Activated CD4-positive, alpha-beta T cell treated with anti-CD3 and anti-CD28 coated beads, Interleukin-2, amount 50 U/mL, for 4 hours (primary cell): ENCODE measurements at regions not wholly inside any gene's neighbourhood (a gene's known extent, or its start where the extent isn't known, plus 50 kb on each side); places are given as distances from the start of the nearest gene placed in this dataset.

Source experiments
- DNase-seq, 2 experiments: peaks; one replicate each; pipeline ENCODE4 v3.0.0-alpha.2; 2020

GRCh38 chr1:4395676-4396075 is 258.7 kb upstream of the AJAP1 start:
- DNase-seq, result no peak

- DNase-seq, result no peak
These were observed 257.9 kb upstream of the AJAP1 start for GRCh38 chr1:4396551-4396950.

- DNase-seq, result no peak
These were observed 257.2 kb upstream of the AJAP1 start for GRCh38 chr1:4397196-4397595.

DNA sequence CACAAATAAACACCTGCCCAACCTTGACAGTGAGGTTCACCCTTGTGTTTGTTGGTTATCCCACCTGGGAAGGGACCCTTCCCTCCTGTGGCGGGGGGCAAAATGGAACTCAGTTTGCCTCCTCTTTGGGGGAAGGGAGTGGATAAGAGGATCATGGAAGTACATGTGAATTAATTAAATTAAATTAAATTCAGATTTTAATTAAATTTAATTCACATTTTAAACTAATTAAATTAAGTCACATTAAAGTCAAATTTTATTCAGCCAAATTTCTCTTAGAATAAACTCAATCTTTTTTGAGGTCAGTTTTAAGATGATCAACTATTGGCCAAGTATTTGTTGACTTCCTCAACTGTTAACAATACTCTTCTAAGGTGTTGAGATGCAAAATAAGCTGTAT is 252.4 kb upstream of the AJAP1 start:
- no peak for DNase-seq

DNA sequence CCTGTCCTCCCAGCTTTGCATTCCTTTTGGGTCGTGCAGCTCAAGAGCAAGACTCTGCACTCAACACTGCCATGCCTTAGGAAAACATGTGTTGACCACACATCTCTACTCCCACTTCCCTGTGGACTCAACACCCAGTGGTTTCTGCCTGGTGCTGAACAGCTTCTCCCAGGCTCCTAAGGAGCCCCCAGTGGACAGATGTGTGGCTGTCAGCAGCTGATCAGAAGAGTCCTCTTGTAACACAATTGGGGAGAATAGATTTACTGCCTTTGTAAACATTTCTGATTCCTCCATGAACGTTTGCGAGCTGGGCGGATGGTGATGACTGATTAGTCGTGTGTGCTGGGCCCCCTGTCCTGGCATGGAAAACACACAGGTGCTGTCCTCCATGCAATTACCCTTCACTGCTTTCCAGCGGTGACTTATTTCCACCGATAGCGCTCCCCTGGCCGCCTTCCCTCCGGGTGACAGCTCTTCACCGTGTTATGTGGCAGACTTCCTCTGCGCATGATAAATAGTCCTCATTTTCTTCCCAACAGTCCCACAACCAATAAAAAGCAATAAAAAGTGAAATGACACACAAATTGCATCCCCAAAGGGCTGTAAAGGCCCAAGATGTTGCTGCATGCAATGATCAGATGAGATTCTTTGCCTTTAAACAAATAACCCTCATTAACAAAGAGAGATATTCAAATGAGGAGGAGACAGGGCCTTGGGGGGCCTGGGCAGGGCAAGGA is 249.4 kb upstream of the AJAP1 start:
- DNase-seq, result no peak

GRCh38 chr1:4407851-4408250 is 246.6 kb upstream of the AJAP1 start:
- no peak for DNase-seq

DNA sequence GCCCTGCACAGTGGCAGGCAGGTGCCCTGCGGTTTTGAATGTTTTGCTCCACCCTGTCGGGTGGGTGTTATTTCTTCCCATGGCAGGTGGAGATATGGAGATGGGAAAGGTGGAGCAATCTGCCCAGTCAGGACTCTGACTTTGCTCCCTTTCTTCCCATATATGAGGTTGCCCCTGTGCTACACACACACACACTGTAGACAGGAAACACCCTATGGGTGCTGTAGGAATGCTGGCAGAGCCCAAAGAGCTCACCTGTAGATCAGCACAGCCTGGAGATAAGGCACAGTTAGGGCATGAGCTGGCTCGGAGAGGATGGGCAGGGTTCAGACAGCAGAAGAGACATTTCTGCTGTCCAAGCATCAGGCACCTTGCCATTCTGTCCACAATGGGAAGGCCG is 246.0 kb upstream of the AJAP1 start:
- DNase-seq, result no peak

DNA sequence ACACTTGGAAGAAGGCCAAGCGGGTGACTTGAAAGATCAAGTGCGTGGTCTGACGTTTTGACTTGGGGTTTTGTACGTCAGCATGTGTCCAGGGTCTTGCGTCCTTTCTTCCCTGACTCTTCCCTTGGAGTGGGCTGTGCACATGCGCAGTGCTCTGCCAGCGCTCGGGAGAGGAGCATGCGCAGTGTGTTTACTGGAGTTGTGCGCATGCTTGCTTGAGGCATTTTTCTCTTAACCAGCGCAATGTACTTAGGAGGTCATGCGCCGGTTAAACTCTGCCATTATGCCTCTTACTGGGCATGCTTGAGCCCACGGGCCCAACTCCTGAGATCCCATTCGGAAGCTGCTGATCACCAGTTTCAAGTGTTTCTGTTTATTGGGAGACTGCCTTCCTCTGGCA is 242.5 kb upstream of the AJAP1 start:
- DNase-seq, result no peak

GRCh38 chr1:4415476-4415875 is 238.9 kb upstream of the AJAP1 start:
- no peak for DNase-seq

DNA sequence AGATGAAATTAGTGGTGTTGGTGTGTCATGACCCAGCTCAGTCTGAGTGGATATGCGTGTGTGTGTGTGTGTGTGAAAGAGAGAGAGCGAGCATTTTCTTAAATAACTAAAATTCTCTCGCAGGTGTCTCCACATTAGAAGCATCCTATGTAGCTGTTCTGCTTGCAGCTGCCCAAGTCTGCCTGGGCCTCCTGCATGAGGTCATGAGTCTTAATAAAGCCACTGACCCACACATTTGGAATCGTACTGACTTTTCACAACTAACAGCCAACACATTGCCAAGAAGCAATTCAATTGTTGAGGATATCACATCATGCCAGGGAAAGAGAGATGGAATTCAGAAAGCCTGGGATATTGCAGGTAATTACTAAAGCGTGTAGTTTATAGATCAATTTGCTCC is 238.2 kb upstream of the AJAP1 start:
- no peak for DNase-seq

- DNase-seq, result no peak
These were observed 236.4 kb upstream of the AJAP1 start for GRCh38 chr1:4418021-4418420.

GRCh38 chr1:4421986-4422385 is 232.4 kb upstream of the AJAP1 start:
- DNase-seq, result no peak

DNA sequence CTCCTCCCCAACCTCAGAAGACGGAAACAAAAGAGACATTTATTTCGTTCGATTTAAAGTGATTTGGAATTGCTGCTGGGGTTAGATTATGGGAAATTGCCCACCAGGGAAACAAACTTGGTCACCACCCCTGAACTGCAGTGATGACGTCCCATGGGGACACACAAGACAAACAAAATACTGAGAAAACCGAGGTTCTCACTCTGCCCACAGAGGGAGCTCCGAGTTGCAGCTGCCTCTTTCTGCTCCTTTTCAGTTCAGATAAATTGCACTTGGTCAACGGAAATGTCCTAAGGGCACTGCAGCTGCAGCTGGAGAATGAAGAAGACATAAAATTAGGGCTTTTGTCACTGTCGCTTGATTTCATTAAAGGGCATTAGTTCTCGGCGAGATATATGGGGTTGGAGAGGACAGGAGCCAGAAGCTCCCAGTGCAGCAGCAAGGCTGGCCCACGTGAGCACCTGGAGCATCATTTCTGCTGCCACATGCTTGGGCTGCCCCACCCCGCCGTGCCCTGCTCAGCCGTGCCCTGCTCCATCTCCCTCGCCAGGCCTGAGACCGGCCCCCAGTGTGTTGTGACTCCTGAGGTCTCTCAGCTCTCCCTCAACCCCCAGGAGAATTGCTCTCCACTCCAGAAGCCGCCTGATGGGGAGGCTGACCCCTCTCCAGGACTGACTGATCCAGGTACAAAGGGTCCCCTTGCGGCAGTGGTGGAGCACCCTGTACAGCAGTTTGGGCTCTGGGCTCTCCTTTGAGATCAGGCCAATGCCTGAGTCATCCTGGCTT is 231.7 kb upstream of the AJAP1 start:
- no peak for DNase-seq

DNA sequence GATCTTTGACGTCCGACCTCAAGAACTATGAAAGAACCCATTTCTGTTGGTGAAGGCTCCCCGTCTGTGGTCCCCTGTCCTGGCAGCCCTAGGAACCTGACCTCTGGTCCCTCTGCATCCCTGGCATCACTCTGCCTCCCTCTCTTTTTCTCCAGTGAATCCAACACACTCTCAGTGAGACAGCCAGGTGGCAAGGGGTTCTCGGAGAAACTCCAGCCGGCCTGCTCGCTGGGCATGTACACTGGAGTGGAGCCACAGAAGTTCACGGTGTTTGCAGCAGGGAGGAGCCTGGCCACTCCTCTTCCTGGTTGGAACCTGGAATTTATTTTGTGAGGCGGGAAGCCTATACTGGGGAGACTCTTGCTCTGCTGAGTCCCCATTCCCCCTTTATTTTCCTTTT is 230.2 kb upstream of the AJAP1 start:
- DNase-seq, result no peak

DNA sequence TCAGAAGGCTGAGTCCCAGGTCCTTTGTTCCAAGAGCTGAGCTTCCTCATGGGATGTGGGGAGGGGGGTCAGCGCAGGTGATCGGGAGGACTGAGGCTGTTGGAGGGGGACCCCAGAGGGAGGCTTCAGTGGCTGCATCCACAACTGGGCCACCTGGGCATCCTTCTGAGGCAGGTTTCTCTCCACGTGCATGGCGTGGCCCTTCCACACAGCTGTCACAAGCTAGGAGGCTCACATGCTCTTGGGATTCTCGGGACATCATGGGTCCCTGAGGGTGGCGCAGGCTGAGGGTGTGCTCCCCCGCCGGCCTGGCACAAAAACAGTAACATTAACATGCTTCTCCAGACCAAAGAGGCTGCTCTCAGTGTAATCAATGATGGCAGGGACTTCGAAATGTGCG is 229.6 kb upstream of the AJAP1 start:
- DNase-seq, result no peak

GRCh38 chr1:4425892-4426291 is 228.5 kb upstream of the AJAP1 start:
- DNase-seq, result no peak

DNA sequence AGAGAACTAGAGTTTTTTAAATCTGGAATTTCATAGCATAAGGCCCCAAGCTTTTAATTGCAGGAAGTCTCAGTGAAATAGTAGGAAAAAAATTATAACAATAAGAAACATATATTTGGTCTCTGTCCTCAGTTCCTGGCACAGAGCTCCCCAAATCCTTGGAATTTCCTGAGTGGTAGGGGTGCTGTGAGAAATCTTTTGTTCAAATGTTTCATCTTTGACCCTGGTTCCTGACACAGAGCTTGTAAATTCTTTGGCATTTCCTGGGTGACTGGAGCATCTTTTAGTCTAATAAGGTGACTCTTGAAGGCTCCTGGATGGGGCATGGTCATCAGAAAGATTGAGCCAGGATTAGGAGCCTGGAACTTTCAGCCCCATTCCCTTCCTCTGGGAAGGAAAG is 225.7 kb upstream of the AJAP1 start:
- DNase-seq, result no peak

DNA sequence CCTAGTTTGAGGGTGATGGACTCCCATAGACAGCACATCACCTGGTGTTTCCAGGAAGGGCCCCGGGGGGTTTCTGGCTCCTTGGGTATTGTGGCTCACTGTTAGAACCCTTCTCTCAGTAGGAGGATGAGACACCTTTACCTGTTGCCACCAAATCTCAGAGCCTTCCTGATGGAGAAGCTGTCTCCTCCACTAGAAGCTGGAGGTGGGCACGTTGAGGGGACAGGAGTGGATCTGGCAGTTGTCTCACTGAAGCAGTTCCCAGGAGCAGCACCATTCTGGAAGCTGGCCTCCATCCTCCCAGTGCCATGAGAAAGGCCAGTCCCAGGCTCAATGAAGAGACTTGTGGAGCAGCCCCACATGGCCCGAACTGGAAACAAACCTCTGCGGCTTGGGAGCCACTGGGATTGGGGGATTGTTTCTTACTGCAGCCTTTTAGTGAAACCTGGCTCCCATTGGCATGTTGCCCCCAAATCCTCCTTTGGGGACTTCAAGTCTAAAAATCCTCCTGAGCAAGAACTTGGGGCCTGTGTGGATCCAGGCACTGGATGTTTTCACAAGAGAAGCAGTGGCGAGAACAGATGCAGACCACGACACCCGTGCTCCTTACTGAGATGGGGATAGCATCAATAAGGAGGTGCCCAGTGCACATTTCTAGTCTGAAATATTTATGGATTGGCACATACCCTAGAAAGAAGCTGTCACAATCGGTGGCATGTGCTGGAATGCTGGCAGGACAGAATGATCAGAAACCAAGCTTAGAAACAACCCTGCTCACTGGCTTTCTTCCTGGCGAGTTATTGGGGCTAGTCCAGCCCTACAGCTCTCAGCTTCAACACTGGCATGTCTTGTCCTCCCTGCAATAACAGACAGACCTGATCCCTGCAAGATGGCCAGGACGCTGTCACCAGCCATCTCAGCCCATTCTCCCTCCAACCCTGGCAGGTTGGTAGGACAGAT is 223.7 kb upstream of the AJAP1 start:
- DNase-seq, result no peak

DNA sequence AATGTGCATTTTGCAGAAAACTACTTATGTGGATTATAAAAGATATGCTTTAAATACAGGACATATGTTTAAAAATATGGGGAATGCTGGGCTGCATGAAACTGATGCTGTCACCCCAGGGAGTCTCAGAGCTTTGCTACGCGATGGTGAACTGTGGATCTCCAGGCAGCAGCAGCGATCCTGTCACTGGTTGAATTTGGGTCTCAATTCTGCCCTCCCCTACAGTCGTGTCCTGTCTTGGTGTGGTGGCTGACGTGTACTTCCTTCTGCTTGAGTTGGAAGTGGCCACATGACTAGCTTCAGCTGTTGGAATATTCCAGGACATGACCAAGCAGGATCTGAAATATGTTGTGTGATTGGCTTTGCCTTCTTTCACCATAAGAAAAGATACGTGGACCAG is 222.9 kb upstream of the AJAP1 start:
- DNase-seq, result no peak

DNA sequence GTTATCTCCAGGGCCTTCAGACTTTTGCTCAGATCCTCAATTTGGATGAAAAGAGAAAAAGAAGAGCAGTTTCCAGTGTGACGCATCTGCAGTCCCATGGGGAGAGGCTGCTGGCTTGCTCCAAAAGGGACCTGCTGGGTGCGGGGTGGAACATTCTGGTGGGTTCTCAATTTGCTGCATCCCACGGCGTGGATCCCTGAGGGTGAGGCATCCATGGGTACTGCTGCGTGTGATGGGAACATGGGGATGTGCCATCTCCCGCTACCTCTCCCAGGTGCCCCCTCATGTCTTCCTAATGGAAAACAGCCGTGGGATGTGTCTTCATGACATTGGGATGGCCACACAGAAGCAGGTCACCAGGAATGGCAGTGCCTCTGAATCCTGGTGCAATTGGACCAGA is 221.3 kb upstream of the AJAP1 start:
- no peak for DNase-seq

GRCh38 chr1:4444086-4444485 is 210.3 kb upstream of the AJAP1 start:
- DNase-seq, result no peak

- no peak for DNase-seq
These were observed 206.5 kb upstream of the AJAP1 start for GRCh38 chr1:4447778-4448420.

DNA sequence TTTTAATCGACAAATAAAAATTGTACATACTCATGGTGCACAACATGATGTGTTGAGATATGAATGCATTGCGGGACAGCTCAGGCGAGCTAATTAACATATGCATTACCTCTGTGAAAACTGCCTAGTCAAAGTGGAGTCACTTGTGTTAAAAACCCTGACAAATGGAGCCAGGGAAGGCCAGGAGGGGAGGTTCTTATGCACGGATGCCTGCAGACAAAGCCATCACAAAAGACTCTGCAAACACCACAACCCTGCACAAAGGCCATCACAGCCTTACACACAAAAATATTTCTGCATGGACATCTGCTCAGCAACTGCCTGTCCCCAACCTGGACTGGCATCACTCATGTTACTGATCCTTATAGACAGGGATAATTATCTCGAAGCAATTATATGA is 204.4 kb upstream of the AJAP1 start:
- no peak for DNase-seq
